SK-N-SH treated with all-trans-retinoic acid at 6 μM for 48 hours (cell line): ENCODE measurements at regions not wholly inside any gene's neighbourhood (a gene's known extent, or its start where the extent isn't known, plus 50 kb on each side); places are given as distances from the start of the nearest gene placed in this dataset.

Experiments used
- ATAC-seq: fragments of 200-7000 bp; cut with Tn5 transposase; 3 replicates; pipeline ENCODE4 v1.9.1; 2020; ENCODE audit warnings: mild to moderate bottlenecking, moderate library complexity
- ARNTL ChIP-seq: fragments of 450-650 bp; formaldehyde crosslinking; IDR thresholded peaks from 2 replicates; pipeline ENCODE4 v1.5.0; 2020; ENCODE audit warnings: low read depth, mild to moderate bottlenecking, moderate library complexity, borderline replicate concordance
- BACH2 ChIP-seq: fragments of 250-450 bp; sonication (Bioruptor Pico); IDR thresholded peaks from 2 replicates; pipeline ENCODE4 v1.9.0; 2021; ENCODE audit warnings: mild to moderate bottlenecking, borderline replicate concordance
- CSDC2 ChIP-seq: fragments of 250-450 bp; sonication (Bioruptor Pico); IDR thresholded peaks from 2 replicates; pipeline ENCODE4 v1.5.0; 2020; ENCODE audit warnings: mild to moderate bottlenecking, moderate library complexity
- ESRRG ChIP-seq: fragments of 250-450 bp; sonication (Bioruptor Pico); IDR thresholded peaks from 2 replicates; pipeline ENCODE4 v1.6.1; 2021; ENCODE audit warnings: mild to moderate bottlenecking
- GLIS3 ChIP-seq: fragments of 250-450 bp; sonication (Bioruptor Pico); IDR thresholded peaks from 2 replicates; pipeline ENCODE4 v1.5.0; 2020; ENCODE audit warnings: mild to moderate bottlenecking, moderate library complexity
- OSR1 ChIP-seq: fragments of 250-450 bp; sonication (Bioruptor Pico); IDR thresholded peaks from 2 replicates; pipeline ENCODE4 v1.8.0; 2022; ENCODE audit warnings: moderate library complexity, mild to moderate bottlenecking, inconsistent platforms
- PATZ1 ChIP-seq: fragments of 250-450 bp; sonication (Bioruptor Pico); IDR thresholded peaks from 2 replicates; pipeline ENCODE4 v1.8.0; 2020; ENCODE audit warnings: mild to moderate bottlenecking, moderate library complexity, borderline replicate concordance
- POU6F1 ChIP-seq: fragments of 250-450 bp; sonication (Bioruptor Pico); IDR thresholded peaks from 2 replicates; pipeline ENCODE4 v1.8.0; 2021; ENCODE audit warnings: low read depth, mild to moderate bottlenecking, moderate library complexity, borderline replicate concordance
- RARB ChIP-seq: fragments of 250-450 bp; sonication (Bioruptor Pico); IDR thresholded peaks from 2 replicates; pipeline ENCODE4 v1.8.0; 2021; ENCODE audit warnings: mild to moderate bottlenecking, moderate library complexity
- SNAI2 ChIP-seq: fragments of 250-450 bp; sonication (Bioruptor Pico); IDR thresholded peaks from 2 replicates; pipeline ENCODE4 v1.5.0; 2020; ENCODE audit warnings: mild to moderate bottlenecking, moderate library complexity
- TCF4 ChIP-seq: fragments of 250-450 bp; sonication (Bioruptor Pico); IDR thresholded peaks from 2 replicates; pipeline ENCODE4 v1.8.0; 2021; ENCODE audit warnings: mild to moderate bottlenecking, moderate library complexity, borderline replicate concordance
- ZFP3 ChIP-seq: fragments of 250-450 bp; sonication (Bioruptor Pico); IDR thresholded peaks from 2 replicates; pipeline ENCODE4 v1.5.0; 2020; ENCODE audit warnings: mild to moderate bottlenecking, moderate library complexity
- ZFP30 ChIP-seq: fragments of 450-650 bp; formaldehyde crosslinking; IDR thresholded peaks from 2 replicates; pipeline ENCODE4 v1.5.0; 2022; ENCODE audit warnings: mild to moderate bottlenecking, moderate library complexity
- ZNF565 ChIP-seq: fragments of 450-650 bp; formaldehyde crosslinking; conservative IDR thresholded peaks from 2 replicates; pipeline ENCODE4 v1.5.0; 2020; ENCODE audit warnings: low read depth, mild to moderate bottlenecking, moderate library complexity
- ZNF70 ChIP-seq: fragments of 450-650 bp; formaldehyde crosslinking; IDR thresholded peaks from 2 replicates; pipeline ENCODE4 v1.5.0; 2020; ENCODE audit warnings: mild to moderate bottlenecking, moderate library complexity
- ZNF8 ChIP-seq: fragments of 450-650 bp; formaldehyde crosslinking; IDR thresholded peaks from 2 replicates; pipeline ENCODE4 v1.5.0; 2020; ENCODE audit warnings: mild to moderate bottlenecking, moderate library complexity
- TF ChIP-seq, protein P1 (sequence below): fragments of 250-450 bp; sonication (Bioruptor Pico); IDR thresholded peaks from 2 replicates; pipeline ENCODE4 v1.5.1; 2020; ENCODE audit warnings: low read depth, mild to moderate bottlenecking, moderate library complexity

DNA sequence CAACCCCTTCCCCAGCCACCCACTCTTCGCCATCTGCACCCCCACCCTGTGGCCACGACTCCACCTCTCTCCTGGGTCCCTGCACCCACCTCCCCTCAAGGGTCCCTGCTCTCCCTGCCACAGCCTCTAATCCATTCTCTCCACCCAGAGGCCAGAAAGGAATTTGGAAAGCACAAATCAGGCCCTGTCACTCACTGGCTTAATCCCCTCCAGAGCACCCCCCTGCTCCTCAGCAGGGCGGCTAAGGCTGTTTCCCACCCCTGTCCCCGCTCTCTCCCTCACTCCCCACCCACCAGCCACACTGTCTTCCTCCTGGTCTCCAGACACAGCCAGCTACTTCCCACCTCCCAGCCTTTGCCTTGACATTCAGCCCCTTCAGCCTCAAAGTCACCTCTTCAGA is 150.0 kb upstream of the LINGO1 start:
- no peak for ATAC-seq

GRCh38 chr15:77781946-77782240 is 149.2 kb upstream of the LINGO1 start:
- TF ChIP-seq ESRRG (CRISPR knock-in tag) (no peak), CSDC2 (CRISPR knock-in tag) (no peak), ZNF70 (CRISPR knock-in tag) (no peak)
- ATAC-seq, result no peak

More for the DNA sequence above, 150.0 kb upstream of the LINGO1 start:
- TF ChIP-seq ZFP3, result no peak
- no peak for TF ChIP-seq PATZ1 (CRISPR knock-in tag)
- no peak for TF ChIP-seq ZNF565 (CRISPR knock-in tag)
- TF ChIP-seq ESRRG (CRISPR knock-in tag), result no peak
- TF ChIP-seq TCF4, result no peak
- TF ChIP-seq SNAI2 (CRISPR knock-in tag), result no peak
- no peak for TF ChIP-seq BACH2
- no peak for TF ChIP-seq ZFP30 (CRISPR knock-in tag)
- TF ChIP-seq, protein P1, sequence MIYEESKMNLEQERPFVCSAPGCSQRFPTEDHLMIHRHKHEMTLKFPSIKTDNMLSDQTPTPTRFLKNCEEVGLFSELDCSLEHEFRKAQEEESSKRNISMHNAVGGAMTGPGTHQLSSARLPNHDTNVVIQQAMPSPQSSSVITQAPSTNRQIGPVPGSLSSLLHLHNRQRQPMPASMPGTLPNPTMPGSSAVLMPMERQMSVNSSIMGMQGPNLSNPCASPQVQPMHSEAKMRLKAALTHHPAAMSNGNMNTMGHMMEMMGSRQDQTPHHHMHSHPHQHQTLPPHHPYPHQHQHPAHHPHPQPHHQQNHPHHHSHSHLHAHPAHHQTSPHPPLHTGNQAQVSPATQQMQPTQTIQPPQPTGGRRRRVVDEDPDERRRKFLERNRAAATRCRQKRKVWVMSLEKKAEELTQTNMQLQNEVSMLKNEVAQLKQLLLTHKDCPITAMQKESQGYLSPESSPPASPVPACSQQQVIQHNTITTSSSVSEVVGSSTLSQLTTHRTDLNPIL (CRISPR knock-in tag), result no peak

GRCh38 chr15:77781151-77781945 is 148.6 kb upstream of the LINGO1 start:
- TF ChIP-seq ARNTL (CRISPR knock-in tag) (no peak), ZNF8 (no peak), ZFP30 (CRISPR knock-in tag) (no peak), PATZ1 (CRISPR knock-in tag) (no peak), OSR1 (no peak), POU6F1 (CRISPR knock-in tag) (no peak), RARB (no peak)
- TF ChIP-seq, protein P1 (CRISPR knock-in tag), result no peak
- no peak for ATAC-seq

- TF ChIP-seq ZNF565 (CRISPR knock-in tag) (no peak), GLIS3 (CRISPR knock-in tag) (no peak)
- TF ChIP-seq, protein P1 (CRISPR knock-in tag), result no peak
- TF ChIP-seq, all 23 proteins: peak for 0
- ATAC-seq, result no peak
Observed at GRCh38 chr15:77778802-77779201, 146.1 kb upstream of the LINGO1 start.
